ENCODE measurements at regions not wholly inside any gene's neighbourhood (a gene's known extent, or its start where the extent isn't known, plus 50 kb on each side); places are given as distances from the start of the nearest gene placed in this dataset.

DNA sequence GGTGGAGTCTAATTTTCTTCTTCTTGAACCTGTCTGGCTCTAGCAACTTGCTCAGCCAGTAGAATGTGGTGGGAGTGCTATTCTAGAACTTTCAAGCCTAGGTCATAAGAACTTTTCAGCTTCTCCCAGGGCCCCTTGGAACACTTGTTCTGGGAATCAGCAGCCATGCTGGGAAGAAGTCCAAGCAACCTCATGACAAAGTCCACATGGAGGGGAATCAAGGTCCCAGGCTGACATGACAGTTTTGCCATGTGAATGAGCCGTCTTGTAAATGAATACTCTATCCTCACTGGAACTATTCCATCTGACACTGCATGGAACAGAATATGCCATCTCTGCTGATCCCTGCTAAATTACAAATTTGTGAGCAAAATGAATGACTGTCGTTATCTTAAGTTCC, 214.2 kb upstream of the TBX3 start:
- TF ChIP-seq, protein P1, sequence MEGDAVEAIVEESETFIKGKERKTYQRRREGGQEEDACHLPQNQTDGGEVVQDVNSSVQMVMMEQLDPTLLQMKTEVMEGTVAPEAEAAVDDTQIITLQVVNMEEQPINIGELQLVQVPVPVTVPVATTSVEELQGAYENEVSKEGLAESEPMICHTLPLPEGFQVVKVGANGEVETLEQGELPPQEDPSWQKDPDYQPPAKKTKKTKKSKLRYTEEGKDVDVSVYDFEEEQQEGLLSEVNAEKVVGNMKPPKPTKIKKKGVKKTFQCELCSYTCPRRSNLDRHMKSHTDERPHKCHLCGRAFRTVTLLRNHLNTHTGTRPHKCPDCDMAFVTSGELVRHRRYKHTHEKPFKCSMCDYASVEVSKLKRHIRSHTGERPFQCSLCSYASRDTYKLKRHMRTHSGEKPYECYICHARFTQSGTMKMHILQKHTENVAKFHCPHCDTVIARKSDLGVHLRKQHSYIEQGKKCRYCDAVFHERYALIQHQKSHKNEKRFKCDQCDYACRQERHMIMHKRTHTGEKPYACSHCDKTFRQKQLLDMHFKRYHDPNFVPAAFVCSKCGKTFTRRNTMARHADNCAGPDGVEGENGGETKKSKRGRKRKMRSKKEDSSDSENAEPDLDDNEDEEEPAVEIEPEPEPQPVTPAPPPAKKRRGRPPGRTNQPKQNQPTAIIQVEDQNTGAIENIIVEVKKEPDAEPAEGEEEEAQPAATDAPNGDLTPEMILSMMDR (conservative IDR thresholded peaks at IDR 0.05 in 1 of 2, IDR thresholded peaks at IDR 0.05 in 1 of 2; ENCODE audit: low read depth in 1 of 2, low read length in 2 of 2) = no peak
- TF ChIP-seq EZH2 (IDR thresholded peaks at IDR 0.05; ENCODE audit: low read length, missing control alignments) = no peak

All from fibroblast of lung (primary cell).